ENCODE measurements at regions not wholly inside any gene's neighbourhood (a gene's known extent, or its start where the extent isn't known, plus 50 kb on each side); places are given as distances from the start of the nearest gene placed in this dataset.
"Not testable (repeated sequence)": the region's sequence is repeated elsewhere in the genome, so short reads cannot be mapped to it uniquely, and the experiment has no call there.

- DNase-seq, result no peak
These were observed 406.6 kb upstream of the LARGE1 start for GRCh38 chr22:34326901-34327300.

- DNase-seq, result no peak
These were observed 410.2 kb upstream of the LARGE1 start for GRCh38 chr22:34330432-34330831.

- DNase-seq, result no peak
These were observed 413.0 kb upstream of the LARGE1 start for GRCh38 chr22:34333285-34333684.

GRCh38 chr22:34334893-34335292 lies 414.6 kb upstream of the LARGE1 start:
- DNase-seq, result no peak

- no peak for DNase-seq
These were observed 424.4 kb upstream of the LARGE1 start for GRCh38 chr22:34344702-34345101.

- DNase-seq, result no peak
These were observed 434.0 kb upstream of the LARGE1 start for GRCh38 chr22:34354071-34354817.

GRCh38 chr22:34356481-34356880 lies 436.2 kb upstream of the LARGE1 start:
- no peak for DNase-seq

GRCh38 chr22:34370711-34371110 lies 450.4 kb upstream of the LARGE1 start:
- DNase-seq, result no peak

GRCh38 chr22:34379825-34380224 lies 459.5 kb upstream of the LARGE1 start:
- no peak for DNase-seq

- no peak for DNase-seq
These were observed 460.3 kb upstream of the LARGE1 start for GRCh38 chr22:34380532-34380931.

- DNase-seq, result no peak
These were observed 470.1 kb upstream of the LARGE1 start for GRCh38 chr22:34390400-34390799.

GRCh38 chr22:34395370-34395769 lies 475.1 kb upstream of the LARGE1 start:
- DNase-seq, result no peak

GRCh38 chr22:34403667-34404066 lies 483.4 kb upstream of the LARGE1 start:
- no peak for DNase-seq

GRCh38 chr22:34410111-34410510 lies 489.8 kb upstream of the LARGE1 start:
- no peak for DNase-seq

GRCh38 chr22:34414467-34415440 lies 494.5 kb upstream of the LARGE1 start:
- DNase-seq, result peak; percentile 73

- DNase-seq, result peak; percentile 20
These were observed 496.0 kb upstream of the LARGE1 start for GRCh38 chr22:34416022-34416860.

- DNase-seq, result not testable (repeated sequence)
These were observed 502.7 kb upstream of the LARGE1 start for GRCh38 chr22:34422948-34423347.

GRCh38 chr22:34427436-34427835 lies 507.2 kb upstream of the LARGE1 start:
- DNase-seq, result no peak

- no peak for DNase-seq
These were observed 507.6 kb upstream of the LARGE1 start for GRCh38 chr22:34427841-34428240.

- DNase-seq, result no peak
These were observed 509.0 kb upstream of the LARGE1 start for GRCh38 chr22:34429314-34429713.

- DNase-seq, result no peak
These were observed 510.1 kb upstream of the LARGE1 start for GRCh38 chr22:34430386-34430785.

GRCh38 chr22:34434371-34434770 lies 514.1 kb upstream of the LARGE1 start:
- DNase-seq, result no peak

GRCh38 chr22:34437140-34437539 lies 516.9 kb upstream of the LARGE1 start:
- no peak for DNase-seq
